NCI-H187 (cell line): ENCODE measurements at regions not wholly inside any gene's neighbourhood (a gene's known extent, or its start where the extent isn't known, plus 50 kb on each side); places are given as distances from the start of the nearest gene placed in this dataset.
"Not testable (repeated sequence)": the region's sequence is repeated elsewhere in the genome, so short reads cannot be mapped to it uniquely, and the experiment has no call there.

Source experiments
- DNase-seq, 2 experiments: peaks; one replicate each; lab custom pipeline; 2025; lab: John Stamatoyannopoulos, UW

- DNase-seq, result no peak
These were observed 163.2 kb upstream of the NBPF11 start for GRCh38 chr1:148315071-148315811.

- no peak for DNase-seq
These were observed 158.7 kb upstream of the NBPF11 start for GRCh38 chr1:148310807-148311206.

GRCh38 chr1:148309940-148310500, 157.9 kb upstream of the NBPF11 start:
- DNase-seq, result no peak

DNA sequence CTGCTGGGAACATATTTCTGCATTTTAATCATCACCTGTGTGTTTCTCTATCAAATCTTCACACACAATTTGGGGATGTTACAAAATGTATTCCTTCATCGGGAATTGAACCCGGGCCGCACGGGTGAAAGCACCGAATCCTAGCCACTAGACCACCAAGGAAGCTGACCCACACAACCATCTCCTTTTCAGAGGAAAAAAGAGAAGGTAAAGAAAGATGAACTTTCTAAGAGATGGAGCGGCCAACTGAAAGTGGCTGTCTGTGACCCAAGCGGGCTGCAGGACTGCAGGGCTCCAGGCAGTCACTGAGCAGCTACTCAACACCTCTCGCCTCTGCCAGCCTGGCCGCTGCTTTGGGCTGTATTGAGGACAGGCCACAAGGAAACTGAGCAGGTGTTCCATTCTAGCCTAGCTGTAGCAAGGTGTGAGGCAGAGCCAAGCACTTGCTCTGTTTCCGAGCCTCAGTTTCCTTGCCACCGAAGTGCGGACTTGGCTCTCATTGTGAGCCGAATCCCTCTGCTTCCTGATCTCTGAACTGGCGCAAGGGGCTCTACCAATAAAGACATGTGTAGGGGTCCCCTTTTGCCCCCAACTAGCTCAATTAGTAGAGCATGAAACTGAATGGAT, 156.9 kb upstream of the NBPF11 start:
- DNase-seq, result no peak

DNA sequence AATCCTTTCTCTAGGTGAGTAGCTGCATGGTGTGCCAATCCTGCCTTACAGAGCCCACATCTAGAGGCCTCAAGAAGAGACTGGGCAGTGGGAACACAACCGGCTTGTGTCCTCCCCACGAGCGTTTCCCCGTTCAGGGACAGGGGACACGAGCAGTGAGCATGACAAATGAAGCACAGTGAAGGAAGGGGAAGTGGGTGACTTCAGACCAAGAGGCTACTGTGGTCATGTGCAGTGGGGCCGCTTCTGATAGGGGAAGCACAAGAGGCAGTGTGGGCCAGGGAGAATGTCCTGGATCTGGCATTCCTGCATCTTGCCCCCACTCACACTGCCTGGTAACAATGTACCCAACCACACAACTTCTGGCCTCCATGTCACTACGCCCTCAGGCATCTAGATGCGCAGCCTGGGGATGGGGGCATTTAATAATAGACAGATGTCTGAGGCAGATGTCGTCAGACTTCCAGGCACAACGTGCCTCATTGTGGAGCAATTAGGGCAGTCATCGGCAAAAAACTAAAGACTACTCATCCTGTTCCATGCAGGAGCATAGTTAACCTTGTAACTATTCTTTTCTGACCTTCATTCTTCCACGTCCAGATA, 155.6 kb upstream of the NBPF11 start:
- DNase-seq, result no peak

DNA sequence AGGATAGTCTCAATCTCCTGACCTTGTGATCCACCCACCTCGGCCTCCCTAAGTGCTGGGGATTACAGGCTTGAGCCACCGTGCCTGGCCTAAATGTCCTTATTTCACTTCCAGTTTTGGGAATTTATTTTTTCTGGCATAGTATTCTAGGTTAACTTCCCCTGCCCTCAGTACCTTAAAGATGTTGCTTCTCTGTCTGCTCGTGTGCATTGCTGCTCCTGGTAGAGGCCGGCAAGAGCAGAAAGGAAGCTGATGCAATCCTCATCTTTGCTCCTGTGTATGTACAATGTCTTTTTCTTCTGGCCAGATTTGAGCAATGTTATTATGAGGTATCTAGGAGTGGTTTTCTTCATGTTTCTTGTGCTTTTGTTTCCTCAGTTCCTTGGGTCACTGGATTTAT, 152.9 kb upstream of the NBPF11 start:
- not testable (repeated sequence) for DNase-seq

- DNase-seq, result not testable (repeated sequence)
These were observed 150.7 kb upstream of the NBPF11 start for GRCh38 chr1:148302586-148303364.

DNA sequence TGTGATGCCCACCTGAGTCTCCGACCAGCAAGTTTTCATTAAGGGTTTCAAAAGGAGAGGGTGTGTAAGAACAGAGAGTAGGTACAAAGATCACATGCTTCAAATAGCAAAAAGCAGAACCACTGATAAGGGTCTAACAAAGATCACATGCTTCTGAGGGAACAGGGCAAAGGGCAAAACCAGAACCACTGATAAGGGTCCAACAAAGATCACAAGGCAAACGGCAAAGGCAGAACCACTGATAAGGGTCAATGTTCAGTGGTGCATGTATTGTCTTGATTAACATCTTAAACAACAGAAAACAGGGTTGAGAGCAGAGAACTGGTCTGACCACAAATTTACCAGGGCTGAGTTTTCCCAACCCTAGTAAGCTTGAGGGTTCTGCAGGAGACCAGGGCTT, 145.8 kb upstream of the NBPF11 start:
- not testable (repeated sequence) for DNase-seq

DNA sequence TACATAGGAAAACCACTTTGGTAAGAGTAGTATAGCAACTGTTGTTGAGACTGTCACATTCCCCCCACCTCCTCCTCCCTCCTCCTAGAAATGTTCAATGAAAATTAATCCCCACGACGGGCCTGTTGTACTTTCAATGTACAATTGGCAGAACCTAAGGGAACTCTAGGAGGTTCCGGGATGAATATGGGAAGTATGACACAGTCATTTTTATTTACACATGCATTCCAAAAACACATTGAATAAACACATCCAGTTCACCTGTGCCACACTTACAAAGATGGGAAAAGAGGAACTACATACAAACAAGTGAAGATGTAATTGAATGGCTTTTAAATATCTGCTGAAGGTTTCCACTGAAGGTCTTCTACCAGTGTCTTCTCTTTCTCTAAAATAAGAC, 144.4 kb upstream of the NBPF11 start:
- no peak for DNase-seq

DNA sequence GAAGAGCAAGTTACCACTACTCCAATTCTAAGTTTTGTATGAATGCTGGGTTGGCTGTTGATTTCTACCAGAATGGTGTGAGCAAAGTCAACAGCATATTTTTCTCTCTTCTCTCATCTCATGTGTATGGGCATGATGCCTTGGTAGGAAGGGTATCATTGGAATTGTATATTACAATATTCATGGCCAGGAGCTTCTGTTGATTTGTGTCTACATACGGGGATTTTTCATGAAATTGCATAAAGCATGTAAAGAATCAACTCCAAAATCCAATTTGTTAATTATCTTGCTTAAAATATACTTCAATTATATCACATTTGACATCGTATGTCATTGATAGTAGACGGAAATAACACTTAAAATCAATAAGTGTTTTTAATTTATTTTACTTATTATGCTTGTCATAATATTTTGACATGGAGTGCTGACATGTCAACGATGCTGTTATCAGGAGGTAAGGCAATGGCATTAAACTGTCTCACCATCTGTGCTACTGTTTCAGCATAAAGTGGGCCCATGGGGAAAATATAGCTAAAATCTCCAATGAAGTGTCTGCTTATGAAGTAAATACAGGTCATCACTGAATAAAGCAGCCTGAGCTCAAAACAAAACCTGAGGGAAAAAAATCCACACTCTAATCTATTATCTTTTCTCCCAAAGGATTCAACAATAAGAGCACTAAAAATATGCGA, 142.2 kb upstream of the NBPF11 start:
- no peak for DNase-seq

DNA sequence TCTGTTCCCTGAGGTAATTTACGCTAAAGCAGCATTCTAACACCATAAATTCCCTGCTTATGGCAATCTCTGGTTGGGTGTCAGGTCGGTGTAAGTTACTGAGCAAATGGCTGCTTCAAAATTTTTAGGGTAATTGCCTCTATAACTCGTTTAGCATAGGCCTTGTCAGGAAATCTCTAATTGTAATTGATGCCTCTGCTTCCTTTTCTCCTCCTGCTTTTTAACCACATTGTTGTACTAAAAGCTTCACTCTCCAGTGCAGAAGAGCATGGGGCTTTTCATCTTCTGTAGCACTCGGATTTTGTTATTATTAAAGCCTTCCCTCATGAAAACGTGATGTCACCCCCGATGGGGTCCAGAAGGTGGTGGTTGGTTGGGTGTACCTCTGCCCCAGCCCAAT, 141.6 kb upstream of the NBPF11 start:
- no peak for DNase-seq

DNA sequence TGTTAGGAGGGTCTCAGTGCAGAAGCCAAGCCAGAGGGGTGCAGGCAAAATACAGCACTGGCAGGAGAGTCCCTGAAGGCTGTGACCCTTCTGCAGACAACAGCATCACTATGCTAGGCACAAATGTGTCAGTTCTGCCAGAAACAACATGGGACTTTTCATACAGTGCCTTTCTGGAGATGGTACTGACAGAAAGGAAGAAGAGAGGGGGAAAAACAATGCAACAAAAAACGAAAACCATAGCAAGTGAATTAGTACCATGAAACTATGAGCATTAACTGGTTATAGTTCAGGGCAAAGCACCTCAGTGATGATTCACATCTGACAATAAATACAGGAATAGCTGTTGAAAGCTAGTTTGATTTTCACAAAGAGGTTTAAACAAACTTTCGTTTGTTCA, 140.8 kb upstream of the NBPF11 start:
- no peak for DNase-seq

- DNase-seq, result no peak
These were observed 138.8 kb upstream of the NBPF11 start for GRCh38 chr1:148290881-148291280.

GRCh38 chr1:148289647-148290046, 137.6 kb upstream of the NBPF11 start:
- DNase-seq, result no peak

- DNase-seq, result not testable (repeated sequence)
These were observed 133.9 kb upstream of the NBPF11 start for GRCh38 chr1:148285946-148286345.

- not testable (repeated sequence) for DNase-seq
These were observed 128.9 kb upstream of the NBPF11 start for GRCh38 chr1:148280831-148281572.

GRCh38 chr1:148279002-148279542, 127.0 kb upstream of the NBPF11 start:
- not testable (repeated sequence) for DNase-seq

GRCh38 chr1:148277865-148278279, 125.8 kb upstream of the NBPF11 start:
- DNase-seq, result not testable (repeated sequence)

- DNase-seq, result not testable (repeated sequence)
These were observed 115.0 kb upstream of the NBPF11 start for GRCh38 chr1:148267066-148267465.
